ENCODE measurements at regions not wholly inside any gene's neighbourhood (a gene's known extent, or its start where the extent isn't known, plus 50 kb on each side); places are given as distances from the start of the nearest gene placed in this dataset.

GRCh38 chr2:16861111-16861510, 195.5 kb upstream of the CYRIA start:
- H3K4me1 Mint-ChIP-seq: no peaks in the 10 kb centered on the region
- H3K4me3 Mint-ChIP-seq: no peak overlapping the region
- peaks cover 0 to 14% (median 4%) of the 10 kb centered on the region in 7 donors for H3K9me3 Mint-ChIP-seq
- peaks cover 0 to 11% of the 10 kb centered on the region in 2 donors for H3K36me3 Mint-ChIP-seq
- ATAC-seq (ENCODE audit: low read depth in 2 of 2) (no peak), DNase-seq (no peak)
- peaks cover 0 to 7% (median 0%) of the 10 kb centered on the region in 3 donors for H3K27me3 Mint-ChIP-seq
- H3K27ac Mint-ChIP-seq: no peak overlapping the region

GRCh38 chr2:16860627-16861026, 195.0 kb upstream of the CYRIA start:
- ATAC-seq (ENCODE audit: low read depth in 2 of 2) (no peak), DNase-seq (no peak)
- no peak overlapping the region for H3K27ac Mint-ChIP-seq
- no peaks in the 10 kb centered on the region for H3K4me1 Mint-ChIP-seq
- peaks cover 0 to 14% (median 4%) of the 10 kb centered on the region in 7 donors for H3K9me3 Mint-ChIP-seq
- H3K4me3 Mint-ChIP-seq: no peak overlapping the region
- H3K27me3 Mint-ChIP-seq: peaks cover 0 to 7% (median 0%) of the 10 kb centered on the region in 3 donors
- peaks cover 0 to 11% of the 10 kb centered on the region in 2 donors for H3K36me3 Mint-ChIP-seq

- Mint-ChIP-seq H3K4me1 (no peaks in the 10 kb centered on the region), H3K27me3 (no peaks in the 10 kb centered on the region), H3K4me3 (no peak overlapping the region), H3K27ac (no peak overlapping the region), H3K9me3 (peaks cover 0 to 14% (median 4%) of the 10 kb centered on the region in 7 donors), H3K36me3 (peaks cover 0 to 11% of the 10 kb centered on the region in 2 donors)
- no peak for ATAC-seq (ENCODE audit: low read depth in 2 of 2)
- no peak for DNase-seq
These were observed 189.5 kb upstream of the CYRIA start for GRCh38 chr2:16855183-16855582.

GRCh38 chr2:16853088-16853487, 187.5 kb upstream of the CYRIA start:
- no peaks in the 10 kb centered on the region for H3K4me1 Mint-ChIP-seq
- H3K36me3 Mint-ChIP-seq: no peaks in the 10 kb centered on the region
- H3K4me3 Mint-ChIP-seq: no peak overlapping the region
- DNase-seq (no peak), ATAC-seq (ENCODE audit: low read depth in 2 of 2) (no peak)
- no peaks in the 10 kb centered on the region for H3K9me3 Mint-ChIP-seq
- H3K27me3 Mint-ChIP-seq: peaks cover 0 to 7% (median 0%) of the 10 kb centered on the region in 3 donors
- H3K27ac Mint-ChIP-seq: no peak overlapping the region

GRCh38 chr2:16852651-16853050, 187.0 kb upstream of the CYRIA start:
- DNase-seq: no peak
- Mint-ChIP-seq H3K27me3 (peaks cover 3 to 7% (median 4%) of the 10 kb centered on the region in 3 donors), H3K36me3 (no peaks in the 10 kb centered on the region), H3K4me3 (no peak overlapping the region), H3K27ac (no peak overlapping the region), H3K4me1 (no peaks in the 10 kb centered on the region), H3K9me3 (no peaks in the 10 kb centered on the region)
- no peak for ATAC-seq (ENCODE audit: low read depth in 2 of 2)

- Mint-ChIP-seq H3K4me1 (no peaks in the 10 kb centered on the region), H3K9me3 (peaks cover 0 to 2% (median 0%) of the 10 kb centered on the region in 7 donors), H3K27ac (no peak overlapping the region), H3K27me3 (peaks cover 4 to 7% (median 4%) of the 10 kb centered on the region in 3 donors), H3K4me3 (no peak overlapping the region), H3K36me3 (no peaks in the 10 kb centered on the region)
- DNase-seq: no peak
- no peak for ATAC-seq (ENCODE audit: low read depth in 2 of 2)
These were observed 185.5 kb upstream of the CYRIA start for GRCh38 chr2:16851126-16851525.

- Mint-ChIP-seq H3K4me1 (no peaks in the 10 kb centered on the region), H3K36me3 (no peaks in the 10 kb centered on the region), H3K27me3 (peaks cover 5 to 18% (median 18%) of the 10 kb centered on the region in 3 donors), H3K9me3 (peaks cover 0 to 5% (median 0%) of the 10 kb centered on the region in 7 donors), H3K27ac (no peak overlapping the region), H3K4me3 (no peak overlapping the region)
- DNase-seq (no peak), ATAC-seq (ENCODE audit: low read depth in 2 of 2) (no peak)
These were observed 175.0 kb upstream of the CYRIA start for GRCh38 chr2:16840496-16841172.

GRCh38 chr2:16832910-16833309, 167.3 kb upstream of the CYRIA start:
- H3K36me3 Mint-ChIP-seq: no peaks in the 10 kb centered on the region
- DNase-seq (no peak), ATAC-seq (ENCODE audit: low read depth in 2 of 2) (no peak)
- peaks cover 0 to 7% (median 0%) of the 10 kb centered on the region in 3 donors for H3K27me3 Mint-ChIP-seq
- H3K27ac Mint-ChIP-seq: no peak overlapping the region
- no peaks in the 10 kb centered on the region for H3K4me1 Mint-ChIP-seq
- H3K9me3 Mint-ChIP-seq: no peaks in the 10 kb centered on the region
- H3K4me3 Mint-ChIP-seq: no peak overlapping the region

- Mint-ChIP-seq H3K4me1 (no peaks in the 10 kb centered on the region), H3K36me3 (no peaks in the 10 kb centered on the region), H3K27me3 (peaks cover 5 to 12% (median 8%) of the 10 kb centered on the region in 3 donors), H3K27ac (no peak overlapping the region), H3K4me3 (no peak overlapping the region), H3K9me3 (peaks cover 0 to 2% (median 0%) of the 10 kb centered on the region in 7 donors)
- ATAC-seq (ENCODE audit: low read depth in 2 of 2) (no peak), DNase-seq (no peak)
These were observed 163.2 kb upstream of the CYRIA start for GRCh38 chr2:16828828-16829160.

GRCh38 chr2:16828044-16828827, 162.6 kb upstream of the CYRIA start:
- Mint-ChIP-seq H3K27me3 (peaks cover 5 to 14% (median 8%) of the 10 kb centered on the region in 3 donors), H3K4me3 (no peak overlapping the region), H3K4me1 (no peaks in the 10 kb centered on the region), H3K36me3 (no peaks in the 10 kb centered on the region), H3K27ac (peak overlapping the region in 1 of 6 donors; percentile 54), H3K9me3 (peaks cover 0 to 2% (median 0%) of the 10 kb centered on the region in 7 donors)
- ATAC-seq (ENCODE audit: low read depth in 2 of 2) (no peak), DNase-seq (no peak)

GRCh38 chr2:16824472-16824871, 158.8 kb upstream of the CYRIA start:
- no peak for ATAC-seq (ENCODE audit: low read depth in 2 of 2)
- Mint-ChIP-seq H3K36me3 (no peaks in the 10 kb centered on the region), H3K4me3 (no peak overlapping the region), H3K27ac (no peak overlapping the region), H3K4me1 (no peaks in the 10 kb centered on the region), H3K27me3 (peaks cover 5 to 22% (median 8%) of the 10 kb centered on the region in 3 donors), H3K9me3 (peaks cover 0 to 3% (median 0%) of the 10 kb centered on the region in 7 donors)
- DNase-seq: no peak

GRCh38 chr2:16821692-16822091, 156.1 kb upstream of the CYRIA start:
- no peaks in the 10 kb centered on the region for H3K36me3 Mint-ChIP-seq
- no peak overlapping the region for H3K27ac Mint-ChIP-seq
- peaks cover 0 to 4% (median 0%) of the 10 kb centered on the region in 7 donors for H3K9me3 Mint-ChIP-seq
- no peak for DNase-seq
- no peak overlapping the region for H3K4me3 Mint-ChIP-seq
- peaks cover 5 to 16% (median 12%) of the 10 kb centered on the region in 3 donors for H3K27me3 Mint-ChIP-seq
- H3K4me1 Mint-ChIP-seq: no peaks in the 10 kb centered on the region
- ATAC-seq (ENCODE audit: low read depth in 2 of 2): no peak

GRCh38 chr2:16818203-16818556, 152.5 kb upstream of the CYRIA start:
- H3K4me3 Mint-ChIP-seq: no peak overlapping the region
- ATAC-seq (ENCODE audit: low read depth in 2 of 2) (no peak), DNase-seq (no peak)
- peaks cover 0 to 8% (median 4%) of the 10 kb centered on the region in 3 donors for H3K27me3 Mint-ChIP-seq
- no peak overlapping the region for H3K27ac Mint-ChIP-seq
- no peaks in the 10 kb centered on the region for H3K4me1 Mint-ChIP-seq
- H3K9me3 Mint-ChIP-seq: peaks cover 0 to 4% (median 0%) of the 10 kb centered on the region in 7 donors
- H3K36me3 Mint-ChIP-seq: no peaks in the 10 kb centered on the region

All from naive B cell (primary cell).